Thyroid gland (tissue), 4 donors: ENCODE measurements at regions not wholly inside any gene's neighbourhood (a gene's known extent, or its start where the extent isn't known, plus 50 kb on each side); places are given as distances from the start of the nearest gene placed in this dataset.

ENCODE experiments used
- POLR2A ChIP-seq, 2 donors: fragments of 450-650 bp; IDR thresholded peaks; one replicate each; pipeline ENCODE4 v1.6.1; 2017; ENCODE audit warnings: antibody characterized with exemption in 2 of 2, mild to moderate bottlenecking in 2 of 2, moderate library complexity in 1 of 2
- TF ChIP-seq, protein P1 (sequence below), 6 experiments: fragments of 200-600 bp in 3 of 6; fragments of 450-650 bp in 3 of 6; sonication (generic) in 3 of 6; IDR thresholded peaks; one replicate each; pipeline ENCODE4 v1.5.1; 2016 to 2019; ENCODE audit warnings: antibody characterized with exemption in 6 of 6, mild to moderate bottlenecking in 2 of 6, inconsistent platforms in 1 of 6, moderate library complexity in 1 of 6

- TF ChIP-seq, protein P1, sequence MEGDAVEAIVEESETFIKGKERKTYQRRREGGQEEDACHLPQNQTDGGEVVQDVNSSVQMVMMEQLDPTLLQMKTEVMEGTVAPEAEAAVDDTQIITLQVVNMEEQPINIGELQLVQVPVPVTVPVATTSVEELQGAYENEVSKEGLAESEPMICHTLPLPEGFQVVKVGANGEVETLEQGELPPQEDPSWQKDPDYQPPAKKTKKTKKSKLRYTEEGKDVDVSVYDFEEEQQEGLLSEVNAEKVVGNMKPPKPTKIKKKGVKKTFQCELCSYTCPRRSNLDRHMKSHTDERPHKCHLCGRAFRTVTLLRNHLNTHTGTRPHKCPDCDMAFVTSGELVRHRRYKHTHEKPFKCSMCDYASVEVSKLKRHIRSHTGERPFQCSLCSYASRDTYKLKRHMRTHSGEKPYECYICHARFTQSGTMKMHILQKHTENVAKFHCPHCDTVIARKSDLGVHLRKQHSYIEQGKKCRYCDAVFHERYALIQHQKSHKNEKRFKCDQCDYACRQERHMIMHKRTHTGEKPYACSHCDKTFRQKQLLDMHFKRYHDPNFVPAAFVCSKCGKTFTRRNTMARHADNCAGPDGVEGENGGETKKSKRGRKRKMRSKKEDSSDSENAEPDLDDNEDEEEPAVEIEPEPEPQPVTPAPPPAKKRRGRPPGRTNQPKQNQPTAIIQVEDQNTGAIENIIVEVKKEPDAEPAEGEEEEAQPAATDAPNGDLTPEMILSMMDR (IDR thresholded peaks at IDR 0.05): no peak
- no peak for TF ChIP-seq POLR2A (IDR thresholded peaks at IDR 0.05)
Observed at GRCh38 chr13:79691826-79692225, 210.9 kb downstream of the NDFIP2 start.
